SK-N-SH (cell line): ENCODE measurements at regions not wholly inside any gene's neighbourhood (a gene's known extent, or its start where the extent isn't known, plus 50 kb on each side); places are given as distances from the start of the nearest gene placed in this dataset.

Experiments used
- CTCF ChIA-PET: fragments of 300-600, 350-600 bp; formaldehyde crosslinking; extraction: SDS; loops from one replicate; lab custom pipeline; 2021; lab: Yijun Ruan, JAX
- POLR2A ChIA-PET: fragments of 350-600 bp; sonication (Branson Sonifier 250); formaldehyde crosslinking; extraction: SDS; loops from one replicate; lab custom pipeline; 2020; ENCODE audit warnings: antibody characterized with exemption, inconsistent platforms; lab: Yijun Ruan, JAX
- DNase-seq: peaks from one replicate; pipeline ENCODE4 v3.0.0; 2012
- H2AFZ ChIP-seq: fragments of 200-600 bp; sonication (generic); 2 replicates; pipeline ENCODE4 v1.8.1; 2016; ENCODE audit warnings: antibody characterized with exemption, mild to moderate bottlenecking, low read depth
- H3F3A ChIP-seq: fragments of 200-600 bp; sonication (generic); replicated peaks from 2 replicates; pipeline ENCODE3; 2016; ENCODE audit warnings: antibody characterized with exemption, mild to moderate bottlenecking; ENCODE audit not compliant: insufficient read depth
- H3K27ac ChIP-seq, 2 experiments: fragments of 200-500 bp in 1 of 2; fragments of 200-600 bp in 1 of 2; sonication (Bioruptor generic) in 1 of 2; sonication (generic), shearing (Covaris generic) in 1 of 2; 2 replicates each; pipeline versions ENCODE4 v1.5.1 to v1.6.1; 2014 to 2016; ENCODE audit warnings: low read depth in 2 of 2, inconsistent platforms in 1 of 2, low read length in 1 of 2, mild to moderate bottlenecking in 1 of 2, mixed read lengths in 1 of 2
- H3K27me3 ChIP-seq: fragments of 200-600 bp; sonication (generic), shearing (Covaris generic); 2 replicates; pipeline ENCODE4 v1.6.1; 2016; ENCODE audit warnings: mixed run types; ENCODE audit not compliant: insufficient read depth
- H3K36me3 ChIP-seq, 2 experiments: fragments of 200-500 bp in 1 of 2; fragments of 200-600 bp in 1 of 2; sonication (Bioruptor generic) in 1 of 2; sonication (generic) in 1 of 2; replicated peaks in 1 of 2; 2 replicates each; pipeline versions ENCODE3 to v1.5.1; 2014 to 2016; ENCODE audit warnings: low read length in 1 of 2, mild to moderate bottlenecking in 1 of 2; ENCODE audit not compliant: insufficient read depth in 2 of 2, control insufficient read depth in 1 of 2
- H3K4me1 ChIP-seq, 2 experiments: fragments of 200-500 bp in 1 of 2; fragments of 200-600 bp in 1 of 2; sonication (Bioruptor generic) in 1 of 2; sonication (generic), shearing (Covaris generic) in 1 of 2; 2 replicates each; pipeline versions ENCODE4 v1.5.1 to v1.6.1; 2014 to 2016; ENCODE audit warnings: low read depth in 1 of 2, low read length in 1 of 2, mixed run types in 1 of 2; ENCODE audit not compliant: insufficient read depth in 2 of 2, control insufficient read depth in 1 of 2
- H3K4me2 ChIP-seq: fragments of 200-600 bp; sonication (generic), shearing (Covaris generic); 2 replicates; pipeline ENCODE4 v1.6.1; 2017; ENCODE audit warnings: mixed run types
- H3K4me3 ChIP-seq, 2 experiments: fragments of 200-500 bp in 1 of 2; fragments of 200-600 bp in 1 of 2; sonication (Bioruptor generic) in 1 of 2; sonication (generic), shearing (Covaris generic) in 1 of 2; 2 replicates each; pipeline versions ENCODE4 v1.5.1 to v1.8.1; 2014 to 2016; ENCODE audit warnings: low read depth in 2 of 2, inconsistent platforms in 1 of 2, low read length in 1 of 2, mild to moderate bottlenecking in 1 of 2, mixed read lengths in 1 of 2, moderate library complexity in 1 of 2
- H3K79me2 ChIP-seq: fragments of 200-600 bp; sonication (generic); 2 replicates; pipeline ENCODE4 v1.8.1; 2017; ENCODE audit warnings: mild to moderate bottlenecking; ENCODE audit not compliant: insufficient read depth
- H3K9ac ChIP-seq: fragments of 200-600 bp; sonication (generic); 2 replicates; pipeline ENCODE4 v1.6.1; 2017; ENCODE audit warnings: mixed run types
- H3K9me2 ChIP-seq: fragments of 200-600 bp; sonication (generic); 2 replicates; pipeline ENCODE4 v1.6.1; 2017; ENCODE audit warnings: mixed run types
- H3K9me3 ChIP-seq: fragments of 200-600 bp; sonication (generic); 2 replicates; pipeline ENCODE4 v1.6.1; 2017; ENCODE audit warnings: mixed run types, mild to moderate bottlenecking, moderate library complexity
- H4K20me1 ChIP-seq: fragments of 200-600 bp; sonication (generic); 2 replicates; pipeline ENCODE4 v1.6.1; 2017; ENCODE audit warnings: mild to moderate bottlenecking, mixed run types; ENCODE audit not compliant: insufficient read depth
- CHD2 ChIP-seq: fragments of 150-350 bp; IDR thresholded peaks from 2 replicates; pipeline ENCODE4 v1.6.1; 2018; ENCODE audit warnings: low read length; ENCODE audit not compliant: partially characterized antibody
- EZH2phosphoT487 ChIP-seq: fragments of 200-600 bp; sonication (generic); IDR thresholded peaks from 2 replicates; pipeline ENCODE4 v1.6.1; 2017; ENCODE audit warnings: low read depth, mixed run types, mild to moderate bottlenecking, antibody characterized with exemption, moderate library complexity, borderline replicate concordance
- GATA2 ChIP-seq: sonication (generic); formaldehyde crosslinking; IDR thresholded peaks from 2 replicates; pipeline ENCODE4 v1.5.0; 2020; ENCODE audit warnings: mild to moderate bottlenecking, missing genetic modification reagents
- MEF2A ChIP-seq: IDR thresholded peaks from 2 replicates; pipeline ENCODE4 v1.4.0; 2012; ENCODE audit warnings: low read depth, borderline replicate concordance
- NRF1 ChIP-seq: IDR thresholded peaks from 2 replicates; pipeline ENCODE4 v1.6.1; 2012; ENCODE audit warnings: low read depth, mild to moderate bottlenecking, low read length
- POLR2AphosphoS5 ChIP-seq: IDR thresholded peaks from 2 replicates; pipeline ENCODE4 v1.6.1; 2012; ENCODE audit warnings: low read depth, low read length
- RAD21 ChIP-seq: IDR thresholded peaks from 2 replicates; pipeline ENCODE4 v1.6.1; 2012; ENCODE audit warnings: mild to moderate bottlenecking, low read length
- RCOR1 ChIP-seq: fragments of 150-350 bp; IDR thresholded peaks from 2 replicates; pipeline ENCODE4 v1.6.1; 2017; ENCODE audit warnings: antibody characterized with exemption, low read length
- SIN3A ChIP-seq: IDR thresholded peaks from 2 replicates; pipeline ENCODE4 v1.6.1; 2012; ENCODE audit warnings: low read depth, mild to moderate bottlenecking, low read length, moderate library complexity, borderline replicate concordance
- TCF12 ChIP-seq: IDR thresholded peaks from 2 replicates; pipeline ENCODE4 v1.4.0; 2012
- WGBS: methylation state at CpG from one replicate; pipeline ENCODE4 v1.1.6; 2017; ENCODE audit warnings: low lambda C conversion rate; 5-methylcytosine and 5-hydroxymethylcytosine counted together
- TF ChIP-seq, protein P1 (sequence below): IDR thresholded peaks from 2 replicates; pipeline ENCODE4 v1.6.1; 2012; ENCODE audit warnings: mild to moderate bottlenecking, low read depth, low read length, moderate library complexity

DNA sequence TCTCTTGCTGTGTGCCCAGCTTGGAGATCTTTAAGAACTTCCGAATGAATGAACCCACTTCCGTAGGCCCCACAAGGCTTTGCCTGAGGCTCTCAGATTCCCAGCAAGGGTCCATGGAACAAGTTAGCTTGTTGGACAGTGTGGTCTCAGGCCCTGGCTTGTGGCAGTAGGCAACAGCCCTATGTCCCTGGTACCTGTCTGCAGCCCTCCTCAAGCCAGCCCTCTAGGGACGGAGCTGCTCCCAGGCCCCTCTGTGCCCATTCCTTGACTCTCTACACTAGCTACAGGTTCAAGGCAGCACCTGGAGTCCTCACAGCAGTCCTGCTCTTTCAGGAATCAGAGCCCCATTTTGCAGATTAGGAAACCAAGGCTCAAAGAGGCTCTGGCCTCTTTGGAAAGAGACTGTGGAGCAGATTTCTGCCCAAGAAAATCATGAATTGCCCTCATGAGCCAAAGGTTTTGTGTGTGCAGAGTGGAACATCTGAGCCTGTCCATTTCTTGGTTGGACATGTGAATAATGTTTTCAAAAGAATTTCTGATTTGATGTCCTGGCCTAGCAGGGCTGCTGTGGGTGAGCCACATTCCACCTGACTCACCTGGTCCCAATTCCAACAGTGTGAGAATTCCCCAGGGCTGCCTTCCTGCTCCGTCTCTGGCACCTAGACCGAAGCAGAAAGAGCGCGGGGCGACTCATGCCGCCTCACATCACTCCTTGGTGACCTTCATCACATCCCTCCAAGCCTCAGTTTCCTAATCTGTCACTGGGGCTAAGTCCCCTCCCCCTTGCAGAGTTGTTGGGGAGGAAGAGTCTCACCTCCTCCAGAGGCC is 131.7 kb downstream of the BARX1 start:
- no peaks in the 10 kb centered on the region for H3K9me2 ChIP-seq
- no peaks in the 10 kb centered on the region for H3K9me3 ChIP-seq
- H3K4me3 ChIP-seq = no peak overlapping the region
- H3K36me3 ChIP-seq = no peaks in the 10 kb centered on the region
- no peaks in the 10 kb centered on the region for H3F3A ChIP-seq
- no peak overlapping the region for H3K27ac ChIP-seq
- no peaks in the 10 kb centered on the region for H3K79me2 ChIP-seq
- CTCF ChIA-PET = no interaction called here
- no peak overlapping the region for H2AFZ ChIP-seq
- H3K4me1 ChIP-seq = no peaks in the 10 kb centered on the region; a peak in 1 of 4 replicates
- peak; percentile 2 for DNase-seq
- no peak overlapping the region for H3K9ac ChIP-seq
- TF ChIP-seq MEF2A (no peak), EZH2phosphoT487 (no peak), RAD21 (no peak), GATA2 (no peak), TCF12 (no peak), RCOR1 (no peak)
- TF ChIP-seq, protein P1, sequence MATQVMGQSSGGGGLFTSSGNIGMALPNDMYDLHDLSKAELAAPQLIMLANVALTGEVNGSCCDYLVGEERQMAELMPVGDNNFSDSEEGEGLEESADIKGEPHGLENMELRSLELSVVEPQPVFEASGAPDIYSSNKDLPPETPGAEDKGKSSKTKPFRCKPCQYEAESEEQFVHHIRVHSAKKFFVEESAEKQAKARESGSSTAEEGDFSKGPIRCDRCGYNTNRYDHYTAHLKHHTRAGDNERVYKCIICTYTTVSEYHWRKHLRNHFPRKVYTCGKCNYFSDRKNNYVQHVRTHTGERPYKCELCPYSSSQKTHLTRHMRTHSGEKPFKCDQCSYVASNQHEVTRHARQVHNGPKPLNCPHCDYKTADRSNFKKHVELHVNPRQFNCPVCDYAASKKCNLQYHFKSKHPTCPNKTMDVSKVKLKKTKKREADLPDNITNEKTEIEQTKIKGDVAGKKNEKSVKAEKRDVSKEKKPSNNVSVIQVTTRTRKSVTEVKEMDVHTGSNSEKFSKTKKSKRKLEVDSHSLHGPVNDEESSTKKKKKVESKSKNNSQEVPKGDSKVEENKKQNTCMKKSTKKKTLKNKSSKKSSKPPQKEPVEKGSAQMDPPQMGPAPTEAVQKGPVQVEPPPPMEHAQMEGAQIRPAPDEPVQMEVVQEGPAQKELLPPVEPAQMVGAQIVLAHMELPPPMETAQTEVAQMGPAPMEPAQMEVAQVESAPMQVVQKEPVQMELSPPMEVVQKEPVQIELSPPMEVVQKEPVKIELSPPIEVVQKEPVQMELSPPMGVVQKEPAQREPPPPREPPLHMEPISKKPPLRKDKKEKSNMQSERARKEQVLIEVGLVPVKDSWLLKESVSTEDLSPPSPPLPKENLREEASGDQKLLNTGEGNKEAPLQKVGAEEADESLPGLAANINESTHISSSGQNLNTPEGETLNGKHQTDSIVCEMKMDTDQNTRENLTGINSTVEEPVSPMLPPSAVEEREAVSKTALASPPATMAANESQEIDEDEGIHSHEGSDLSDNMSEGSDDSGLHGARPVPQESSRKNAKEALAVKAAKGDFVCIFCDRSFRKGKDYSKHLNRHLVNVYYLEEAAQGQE = no peak
- TF ChIP-seq, all 33 proteins: peak for 0
- POLR2A ChIA-PET = no interaction called here
- no peak overlapping the region for H3K4me2 ChIP-seq
- WGBS = 76% methylated on average over 8 of the region's 9 CpGs
- no peaks in the 10 kb centered on the region for H3K27me3 ChIP-seq
- no peaks in the 10 kb centered on the region for H4K20me1 ChIP-seq

DNA sequence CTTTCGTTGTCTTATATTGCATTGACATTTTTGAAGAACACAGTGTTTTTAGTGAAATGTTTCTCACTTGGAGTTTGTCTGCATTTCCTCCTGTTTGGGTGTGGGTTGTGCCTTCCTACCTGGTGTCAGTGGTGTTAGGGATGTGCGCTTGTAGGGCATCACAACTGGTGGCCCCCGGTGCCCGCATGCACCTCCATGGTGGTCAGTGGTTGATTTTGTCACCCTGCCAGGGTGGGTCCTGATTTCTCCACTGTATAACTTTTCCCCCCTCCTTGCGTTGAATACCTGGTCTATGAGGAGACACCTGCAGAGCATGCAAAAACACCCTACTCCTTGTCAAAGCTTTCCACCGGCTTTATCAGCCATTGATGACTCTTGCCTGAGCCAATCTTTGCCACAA is 132.9 kb downstream of the BARX1 start:
- Histone ChIP-seq H3K4me2 (no peak overlapping the region), H3K79me2 (no peaks in the 10 kb centered on the region), H3K9me3 (no peaks in the 10 kb centered on the region), H3K27ac (no peak overlapping the region), H3K36me3 (no peaks in the 10 kb centered on the region), H3K27me3 (no peaks in the 10 kb centered on the region), H4K20me1 (no peaks in the 10 kb centered on the region), H3K4me1 (no peaks in the 10 kb centered on the region), H3K9ac (no peak overlapping the region), H3K9me2 (no peaks in the 10 kb centered on the region), H3F3A (no peaks in the 10 kb centered on the region), H3K4me3 (no peak overlapping the region), H2AFZ (no peak overlapping the region)
- TF ChIP-seq RAD21 (no peak), NRF1 (no peak), SIN3A (no peak), CHD2 (no peak), POLR2AphosphoS5 (no peak), TCF12 (no peak)
- peak; percentile 1 for DNase-seq
- ChIA-PET CTCF (no interaction called here), POLR2A (no interaction called here)
- 19% methylated on average over 6 of the region's 6 CpGs for WGBS
